Thymus (tissue), 11 donors: ENCODE measurements at regions not wholly inside any gene's neighbourhood (a gene's known extent, or its start where the extent isn't known, plus 50 kb on each side); places are given as distances from the start of the nearest gene placed in this dataset.

Experiments
- DNase-seq, 9 donors: peaks; one replicate each; pipeline ENCODE4 v3.0.0-alpha.2; 2013; ENCODE audit warnings: low spot score in 9 of 9, low read depth in 6 of 9, missing footprints in 1 of 9
- H3K27ac ChIP-seq, 2 donors: one replicate each; pipeline ENCODE4 v1.5.1; 2013; ENCODE audit warnings: control low read depth in 1 of 2, low read depth in 1 of 2, low read length in 1 of 2, mild to moderate bottlenecking in 1 of 2, moderate library complexity in 1 of 2
- H3K27me3 ChIP-seq, 2 donors: one replicate each; pipeline ENCODE4 v1.5.1; 2013; ENCODE audit warnings: low read length in 1 of 2; ENCODE audit not compliant: control insufficient read depth in 2 of 2, insufficient read depth in 1 of 2
- H3K36me3 ChIP-seq, 2 donors: one replicate each; pipeline ENCODE4 v1.5.1; 2013; ENCODE audit warnings: low read length in 1 of 2, mild to moderate bottlenecking in 1 of 2, moderate library complexity in 1 of 2; ENCODE audit not compliant: control insufficient read depth in 2 of 2, insufficient read depth in 2 of 2
- H3K4me1 ChIP-seq, 2 donors: one replicate each; pipeline ENCODE4 v1.5.1; 2013; ENCODE audit warnings: low read length in 2 of 2; ENCODE audit not compliant: control insufficient read depth in 2 of 2, insufficient read depth in 2 of 2
- H3K4me3 ChIP-seq, 2 donors: one replicate each; pipeline ENCODE4 v1.5.1; 2013; ENCODE audit warnings: low read length in 2 of 2, control low read depth in 1 of 2, mild to moderate bottlenecking in 1 of 2
- H3K9me3 ChIP-seq, 2 donors: one replicate each; pipeline ENCODE4 v1.5.1; 2013; ENCODE audit warnings: low read length in 1 of 2, mild to moderate bottlenecking in 1 of 2; ENCODE audit not compliant: control insufficient read depth in 2 of 2, insufficient read depth in 1 of 2
- WGBS: extraction: QIAGEN DNeasy Blood & Tissue Kit; methylation state at CpG from one replicate; pipeline ENCODE4 v1.1.7; 2013; 5-methylcytosine and 5-hydroxymethylcytosine counted together
- donor health status: healthy.

DNA sequence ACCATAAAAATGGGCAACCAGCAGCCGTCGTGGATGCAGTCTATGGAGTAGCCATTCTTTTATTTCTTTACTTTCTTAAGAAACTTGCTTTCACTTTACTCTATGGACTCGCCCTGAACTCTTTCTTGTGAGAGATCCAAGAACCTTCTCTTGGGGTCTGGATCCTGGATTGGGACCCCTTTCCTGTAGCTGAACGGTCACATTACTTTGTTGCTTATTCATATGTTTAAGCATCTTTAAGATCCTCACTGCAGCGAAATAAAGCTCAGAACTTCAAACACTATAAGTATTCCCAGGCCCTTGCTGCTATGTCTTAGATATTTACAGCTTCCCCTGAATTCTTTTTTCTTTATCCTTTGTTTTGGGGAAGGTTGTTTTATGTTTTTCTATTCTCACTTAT, 187.8 kb upstream of the DDI1 start:
- DNase-seq = no peak
- H3K9me3 ChIP-seq = no peaks in the 10 kb centered on the region
- H3K36me3 ChIP-seq = no peaks in the 10 kb centered on the region
- H3K27me3 ChIP-seq = no peaks in the 10 kb centered on the region
- H3K27ac ChIP-seq = no peak overlapping the region
- no peak overlapping the region for H3K4me3 ChIP-seq
- WGBS = 95% methylated on average over 5 of the region's 5 CpGs
- no peaks in the 10 kb centered on the region for H3K4me1 ChIP-seq

- Histone ChIP-seq H3K4me1 (no peaks in the 10 kb centered on the region), H3K9me3 (no peaks in the 10 kb centered on the region), H3K36me3 (no peaks in the 10 kb centered on the region), H3K27ac (no peak overlapping the region), H3K4me3 (no peak overlapping the region), H3K27me3 (no peaks in the 10 kb centered on the region)
- WGBS = 91% methylated on average over 3 of the region's 3 CpGs
- no peak for DNase-seq
Measured at GRCh38 chr11:103849366-103849765, 187.1 kb upstream of the DDI1 start.

GRCh38 chr11:103850419-103851165, 185.8 kb upstream of the DDI1 start:
- Histone ChIP-seq H3K27me3 (no peaks in the 10 kb centered on the region), H3K4me3 (no peak overlapping the region), H3K4me1 (no peaks in the 10 kb centered on the region), H3K27ac (no peak overlapping the region), H3K9me3 (no peaks in the 10 kb centered on the region), H3K36me3 (no peaks in the 10 kb centered on the region)
- no peak for DNase-seq
- 92% methylated on average over 6 of the region's 6 CpGs for WGBS

DNA sequence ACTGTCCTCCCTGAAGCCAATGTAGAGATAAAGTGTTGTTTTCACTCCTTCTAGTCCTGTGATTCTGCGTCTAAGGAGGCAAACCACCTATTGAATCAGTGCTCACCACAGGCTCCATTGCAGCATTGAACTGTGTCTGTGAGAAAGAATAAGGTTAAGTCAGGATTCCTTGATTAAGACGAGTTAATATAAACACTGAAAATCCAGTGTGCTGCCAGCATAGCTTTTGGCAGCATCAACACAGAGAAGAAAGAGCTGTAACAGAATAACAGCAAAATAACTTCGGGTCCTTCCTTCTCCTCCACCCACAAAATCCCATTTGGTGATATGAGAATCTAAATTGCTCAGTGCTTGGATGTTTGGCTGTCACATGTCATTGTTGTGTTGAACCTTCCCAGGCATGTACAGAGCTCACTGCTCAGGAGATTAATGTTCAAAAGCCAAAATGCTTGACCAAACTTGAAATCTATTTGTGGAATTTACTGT, 185.2 kb upstream of the DDI1 start:
- H3K27me3 ChIP-seq = no peaks in the 10 kb centered on the region

More for the DNA sequence above, 185.2 kb upstream of the DDI1 start:
- no peak for DNase-seq
- Histone ChIP-seq H3K4me1 (no peaks in the 10 kb centered on the region), H3K4me3 (no peak overlapping the region), H3K9me3 (no peaks in the 10 kb centered on the region), H3K27ac (no peak overlapping the region), H3K36me3 (no peaks in the 10 kb centered on the region)
- 89% methylated on average over 3 of the region's 3 CpGs for WGBS
